Hepatic stellate cell (primary cell): ENCODE measurements at regions not wholly inside any gene's neighbourhood (a gene's known extent, or its start where the extent isn't known, plus 50 kb on each side); places are given as distances from the start of the nearest gene placed in this dataset.
"Not testable (repeated sequence)": the region's sequence is repeated elsewhere in the genome, so short reads cannot be mapped to it uniquely, and the experiment has no call there.

Source experiments
- DNase-seq: peaks from one replicate; pipeline ENCODE4 v3.0.0; 2011; ENCODE audit warnings: low spot score

- DNase-seq = no peak
Observed at GRCh38 chr5:126104341-126104740, 318.9 kb upstream of the GRAMD2B start.

GRCh38 chr5:126104951-126105350, 318.3 kb upstream of the GRAMD2B start:
- no peak for DNase-seq

GRCh38 chr5:126106029-126106428, 317.2 kb upstream of the GRAMD2B start:
- DNase-seq = no peak

GRCh38 chr5:126107381-126107780, 315.8 kb upstream of the GRAMD2B start:
- DNase-seq = no peak

- DNase-seq = no peak
Observed at GRCh38 chr5:126108470-126108869, 314.7 kb upstream of the GRAMD2B start.

GRCh38 chr5:126115059-126115629, 308.1 kb upstream of the GRAMD2B start:
- DNase-seq = no peak

GRCh38 chr5:126117044-126117443, 306.2 kb upstream of the GRAMD2B start:
- DNase-seq = no peak

GRCh38 chr5:126119887-126120442, 303.2 kb upstream of the GRAMD2B start:
- DNase-seq = no peak

GRCh38 chr5:126120939-126121338, 302.3 kb upstream of the GRAMD2B start:
- no peak for DNase-seq

GRCh38 chr5:126122942-126123341, 300.3 kb upstream of the GRAMD2B start:
- no peak for DNase-seq

- DNase-seq = peak; percentile 30
Observed at GRCh38 chr5:126124706-126125345, 298.4 kb upstream of the GRAMD2B start.

GRCh38 chr5:126125407-126125806, 297.8 kb upstream of the GRAMD2B start:
- DNase-seq = no peak

GRCh38 chr5:126126574-126126973, 296.6 kb upstream of the GRAMD2B start:
- no peak for DNase-seq

- not testable (repeated sequence) for DNase-seq
Observed at GRCh38 chr5:126127371-126127770, 295.8 kb upstream of the GRAMD2B start.

- no peak for DNase-seq
Observed at GRCh38 chr5:126129431-126129830, 293.8 kb upstream of the GRAMD2B start.

GRCh38 chr5:126133424-126133823, 289.8 kb upstream of the GRAMD2B start:
- no peak for DNase-seq

- DNase-seq = no peak
Observed at GRCh38 chr5:126137891-126138280, 285.3 kb upstream of the GRAMD2B start.

- peak; percentile 2 for DNase-seq
Observed at GRCh38 chr5:126138281-126138931, 284.8 kb upstream of the GRAMD2B start.

- DNase-seq = no peak
Observed at GRCh38 chr5:126139086-126139485, 284.1 kb upstream of the GRAMD2B start.

- no peak for DNase-seq
Observed at GRCh38 chr5:126139773-126140172, 283.4 kb upstream of the GRAMD2B start.

- no peak for DNase-seq
Observed at GRCh38 chr5:126143622-126144021, 279.6 kb upstream of the GRAMD2B start.

GRCh38 chr5:126150319-126150718, 272.9 kb upstream of the GRAMD2B start:
- not testable (repeated sequence) for DNase-seq

GRCh38 chr5:126155298-126155697, 267.9 kb upstream of the GRAMD2B start:
- not testable (repeated sequence) for DNase-seq
